Osteocyte (in vitro differentiated cells): ENCODE measurements at regions not wholly inside any gene's neighbourhood (a gene's known extent, or its start where the extent isn't known, plus 50 kb on each side); places are given as distances from the start of the nearest gene placed in this dataset.

ENCODE experiments used
- DNase-seq: peaks from one replicate; pipeline ENCODE4 v3.0.0; 2021; ENCODE audit warnings: mixed read lengths; ENCODE audit not compliant: unreplicated experiment; ENCODE audit errors: extremely low spot score
- H3K27ac Mint-ChIP-seq: one replicate; pipeline ENCODE4 v1.8.0; 2021; ENCODE audit warnings: mild to moderate bottlenecking, mixed read lengths; ENCODE audit not compliant: unreplicated experiment
- H3K27me3 Mint-ChIP-seq: one replicate; pipeline ENCODE4 v1.8.0; 2021; ENCODE audit warnings: mixed read lengths; ENCODE audit not compliant: unreplicated experiment
- H3K36me3 Mint-ChIP-seq: one replicate; pipeline ENCODE4 v1.8.0; 2021; ENCODE audit warnings: mixed read lengths; ENCODE audit not compliant: unreplicated experiment
- H3K4me1 Mint-ChIP-seq: one replicate; pipeline ENCODE4 v1.8.0; 2021; ENCODE audit warnings: mixed read lengths; ENCODE audit not compliant: unreplicated experiment
- H3K4me3 Mint-ChIP-seq: one replicate; pipeline ENCODE4 v1.8.0; 2021; ENCODE audit warnings: mild to moderate bottlenecking, moderate library complexity, mixed read lengths; ENCODE audit not compliant: unreplicated experiment
- H3K9me3 Mint-ChIP-seq: one replicate; pipeline ENCODE4 v1.8.0; 2021; ENCODE audit warnings: mixed read lengths; ENCODE audit not compliant: unreplicated experiment
- CTCF ChIP-seq: fragments of 200-600 bp; sonication (generic); IDR thresholded peaks from 2 replicates; pipeline ENCODE4 v1.5.0; 2021; ENCODE audit warnings: antibody characterized with exemption, mild to moderate bottlenecking, moderate library complexity

GRCh38 chr3:152669560-152669959 lies 165.4 kb upstream of the P2RY1 start:
- no peak overlapping the region for H3K27ac Mint-ChIP-seq
- DNase-seq: no peak
- no peaks in the 10 kb centered on the region for H3K36me3 Mint-ChIP-seq
- no peak for TF ChIP-seq CTCF
- no peak overlapping the region for H3K4me3 Mint-ChIP-seq
- H3K4me1 Mint-ChIP-seq: no peaks in the 10 kb centered on the region
- no peaks in the 10 kb centered on the region for H3K9me3 Mint-ChIP-seq
- H3K27me3 Mint-ChIP-seq: peaks cover 15% of the 10 kb centered on the region

- H3K27me3 Mint-ChIP-seq: peaks cover 20% of the 10 kb centered on the region
- TF ChIP-seq CTCF: no peak
- H3K4me1 Mint-ChIP-seq: no peaks in the 10 kb centered on the region
- H3K36me3 Mint-ChIP-seq: no peaks in the 10 kb centered on the region
- H3K9me3 Mint-ChIP-seq: no peaks in the 10 kb centered on the region
- no peak overlapping the region for H3K4me3 Mint-ChIP-seq
- H3K27ac Mint-ChIP-seq: no peak overlapping the region
- no peak for DNase-seq
These were observed 163.2 kb upstream of the P2RY1 start for GRCh38 chr3:152671446-152672319.

GRCh38 chr3:152672320-152672649 lies 162.6 kb upstream of the P2RY1 start:
- Mint-ChIP-seq H3K27me3 (peaks cover 20% of the 10 kb centered on the region), H3K27ac (no peak overlapping the region), H3K36me3 (no peaks in the 10 kb centered on the region), H3K4me1 (no peaks in the 10 kb centered on the region), H3K9me3 (no peaks in the 10 kb centered on the region), H3K4me3 (no peak overlapping the region)
- DNase-seq: no peak
- TF ChIP-seq CTCF: no peak

GRCh38 chr3:152676810-152677379 lies 158.0 kb upstream of the P2RY1 start:
- Mint-ChIP-seq H3K36me3 (no peaks in the 10 kb centered on the region), H3K27ac (no peak overlapping the region), H3K9me3 (no peaks in the 10 kb centered on the region), H3K4me1 (no peaks in the 10 kb centered on the region), H3K4me3 (no peak overlapping the region), H3K27me3 (peaks cover 37% of the 10 kb centered on the region)
- TF ChIP-seq CTCF: no peak
- DNase-seq: no peak

GRCh38 chr3:152677491-152677890 lies 157.4 kb upstream of the P2RY1 start:
- Mint-ChIP-seq H3K4me1 (no peaks in the 10 kb centered on the region), H3K36me3 (no peaks in the 10 kb centered on the region), H3K27ac (no peak overlapping the region), H3K4me3 (no peak overlapping the region), H3K27me3 (peaks cover 32% of the 10 kb centered on the region), H3K9me3 (no peaks in the 10 kb centered on the region)
- no peak for DNase-seq
- no peak for TF ChIP-seq CTCF
